IMR-90 (cell line): ENCODE measurements at regions not wholly inside any gene's neighbourhood (a gene's known extent, or its start where the extent isn't known, plus 50 kb on each side); places are given as distances from the start of the nearest gene placed in this dataset.
"Not testable (repeated sequence)": the region's sequence is repeated elsewhere in the genome, so short reads cannot be mapped to it uniquely, and the experiment has no call there.

Source experiments
- ATAC-seq: fragments of 200-7000 bp; cut with Tn5 transposase; 2 replicates; pipeline ENCODE4 v1.9.1; 2020; ENCODE audit warnings: low read depth, mild to moderate bottlenecking, moderate library complexity
- BruUV-seq: library from RNA; stranded (reverse); fragments of 400-500 nt; replicated peaks from 2 replicates; lab custom pipeline; 2021; lab: Mats Ljungman, UMichigan
- CTCF ChIA-PET: fragments of 300-600 bp; formaldehyde crosslinking; extraction: SDS; loops from one replicate; lab custom pipeline; 2021; ENCODE audit warnings: antibody characterized with exemption; lab: Yijun Ruan, JAX
- POLR2A ChIA-PET: fragments of 300-600 bp; sonication (Branson Sonifier 250); formaldehyde crosslinking; loops from one replicate; lab custom pipeline; 2022; ENCODE audit warnings: antibody characterized with exemption; ENCODE audit not compliant: unreplicated experiment; lab: Charles Lee
- DNase-seq: peaks from one replicate; pipeline ENCODE4 v3.0.0; 2013
- H2AFZ ChIP-seq: replicated peaks from 2 replicates; pipeline ENCODE3; 2013; ENCODE audit warnings: low read length, mild to moderate bottlenecking; ENCODE audit not compliant: poor library complexity
- H2AK5ac ChIP-seq: 2 replicates; pipeline ENCODE4 v1.6.1; 2013; ENCODE audit warnings: low read depth, low read length, inconsistent platforms
- H2AK9ac ChIP-seq: replicated peaks from 2 replicates; pipeline ENCODE3; 2013; ENCODE audit warnings: mild to moderate bottlenecking, low read depth, low read length, moderate library complexity; ENCODE audit not compliant: poor library complexity
- H2BK120ac ChIP-seq: 2 replicates; pipeline ENCODE4 v1.6.1; 2013; ENCODE audit warnings: low read depth, low read length, inconsistent platforms
- H2BK15ac ChIP-seq: 3 replicates; pipeline ENCODE4 v1.6.1; 2013; ENCODE audit warnings: low read depth, low read length, inconsistent platforms
- H2BK20ac ChIP-seq: 2 replicates; pipeline ENCODE4 v1.6.1; 2013; ENCODE audit warnings: low read depth, mild to moderate bottlenecking, inconsistent platforms, low read length, moderate library complexity
- H2BK5ac ChIP-seq: 2 replicates; pipeline ENCODE4 v1.6.1; 2013; ENCODE audit warnings: mild to moderate bottlenecking, low read depth, low read length, inconsistent platforms; ENCODE audit not compliant: poor library complexity, severe bottlenecking
- H3K14ac ChIP-seq: replicated peaks from 2 replicates; pipeline ENCODE4 v1.6.1; 2013; ENCODE audit warnings: low read depth, low read length, inconsistent platforms
- H3K18ac ChIP-seq: 2 replicates; pipeline ENCODE4 v1.6.1; 2013; ENCODE audit warnings: low read depth, low read length, control low read depth
- H3K23ac ChIP-seq: 2 replicates; pipeline ENCODE4 v1.6.1; 2013; ENCODE audit warnings: low read depth, low read length, inconsistent platforms
- H3K27ac ChIP-seq: 2 replicates; pipeline ENCODE4 v1.5.1; 2013; ENCODE audit warnings: mild to moderate bottlenecking, control low read depth, low read length; ENCODE audit not compliant: insufficient read depth
- H3K27me3 ChIP-seq: 2 replicates; pipeline ENCODE4 v1.6.1; 2013; ENCODE audit warnings: low read length; ENCODE audit not compliant: control insufficient read depth, insufficient read depth
- H3K36me3 ChIP-seq: 2 replicates; pipeline ENCODE4 v1.6.1; 2013; ENCODE audit warnings: low read length, mixed read lengths; ENCODE audit not compliant: control insufficient read depth, insufficient read depth
- H3K4ac ChIP-seq: 2 replicates; pipeline ENCODE4 v1.6.1; 2013; ENCODE audit warnings: low read depth, low read length, inconsistent platforms
- H3K4me1 ChIP-seq: 2 replicates; pipeline ENCODE4 v1.6.1; 2013; ENCODE audit warnings: low read length, mixed read lengths; ENCODE audit not compliant: control insufficient read depth, insufficient read depth
- H3K4me2 ChIP-seq: 2 replicates; pipeline ENCODE4 v1.6.1; 2013; ENCODE audit warnings: low read depth, mild to moderate bottlenecking, control low read depth, low read length, moderate library complexity
- H3K4me3 ChIP-seq: 2 replicates; pipeline ENCODE4 v1.5.1; 2013; ENCODE audit warnings: low read depth, mild to moderate bottlenecking, control low read depth, low read length, moderate library complexity; ENCODE audit not compliant: insufficient read depth
- H3K56ac ChIP-seq: 2 replicates; pipeline ENCODE4 v1.6.1; 2013; ENCODE audit warnings: low read length, inconsistent platforms; ENCODE audit not compliant: insufficient read depth; ENCODE audit errors: extremely low read depth
- H3K79me1 ChIP-seq, 2 experiments: 2 replicates each; pipeline ENCODE4 v1.6.1; 2013; ENCODE audit warnings: low read length in 2 of 2, inconsistent platforms in 1 of 2, low read depth in 1 of 2
- H3K9ac ChIP-seq: 2 replicates; pipeline ENCODE4 v1.6.1; 2013; ENCODE audit warnings: low read depth, low read length, control low read depth
- H3K9me1 ChIP-seq: 2 replicates; pipeline ENCODE4 v1.6.1; 2013; ENCODE audit warnings: low read length, inconsistent platforms; ENCODE audit not compliant: insufficient read depth
- H3K9me3 ChIP-seq: 2 replicates; pipeline ENCODE4 v1.6.1; 2013; ENCODE audit warnings: low read length; ENCODE audit not compliant: control insufficient read depth, insufficient read depth
- H4K20me1 ChIP-seq: 2 replicates; pipeline ENCODE4 v1.6.1; 2013; ENCODE audit warnings: low read length, inconsistent platforms; ENCODE audit not compliant: insufficient read depth
- H4K5ac ChIP-seq: 2 replicates; pipeline ENCODE4 v1.6.1; 2013; ENCODE audit warnings: mild to moderate bottlenecking, low read depth, low read length, control low read depth
- H4K8ac ChIP-seq, 2 experiments: 2 replicates each; pipeline ENCODE4 v1.6.1; 2013; ENCODE audit warnings: low read depth in 2 of 2, low read length in 2 of 2, control low read depth in 1 of 2, inconsistent platforms in 1 of 2
- H4K91ac ChIP-seq: 2 replicates; pipeline ENCODE4 v1.6.1; 2013; ENCODE audit warnings: low read depth, low read length, inconsistent platforms; ENCODE audit not compliant: insufficient read depth
- WGBS, 2 experiments: methylation state at CpG; one replicate each; pipeline versions ENCODE4 v1.1.5 to v1.1.7; 2013; ENCODE audit warnings: missing lambda C conversion rate in 2 of 2; ENCODE audit not compliant: insufficient read length in 1 of 2; ENCODE audit errors: extremely low coverage in 2 of 2; 5-methylcytosine and 5-hydroxymethylcytosine counted together
- dilution Hi-C: fragments of 300-500 bp; cut with HindIII; formaldehyde crosslinking; loops from one replicate; pipeline ENCODE4 v1.14.3; 2018; ENCODE audit warnings: low sequenced_read_pairs; ENCODE audit not compliant: unreplicated experiment
- in situ Hi-C: fragments of 300-500 bp; cut with MboI; formaldehyde crosslinking; loops from 3 replicates; pipeline ENCODE4 v1.14.3; 2019; ENCODE audit warnings: low sequenced_read_pairs, inconsistent platforms, mixed read lengths
- intact Hi-C: fragments of 100-400 bp; cut with micrococcal nuclease; formaldehyde crosslinking; loops from 2 replicates; pipeline ENCODE4 v1.10.0; 2022

DNA sequence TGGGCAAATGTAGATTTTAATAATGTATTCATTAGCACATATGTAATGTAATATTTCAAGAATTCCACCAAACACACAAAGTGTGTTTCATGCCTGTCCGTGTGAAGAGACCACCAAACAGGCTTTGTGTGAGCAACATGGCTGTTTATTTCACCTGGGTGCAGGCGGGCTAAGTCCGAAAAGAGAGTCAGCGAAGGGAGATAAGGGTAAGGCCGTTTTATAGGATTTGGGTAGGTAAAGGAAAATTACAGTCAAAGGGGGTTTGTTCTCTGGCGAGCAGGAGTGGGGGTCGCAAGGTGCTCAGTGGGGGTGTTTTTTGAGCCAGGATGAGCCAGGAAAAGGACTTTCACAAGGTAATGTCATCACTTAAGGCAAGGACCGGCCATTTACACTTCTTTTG, 875.8 kb downstream of the TBL1XR1 start:
- ATAC-seq, H3K9me3 ChIP-seq, H2BK5ac ChIP-seq, BruUV-seq, H3K14ac ChIP-seq, H2AK5ac ChIP-seq, dilution Hi-C loops, H2AFZ ChIP-seq, H2BK20ac ChIP-seq, H4K91ac ChIP-seq, H4K5ac ChIP-seq, intact Hi-C loops, H3K36me3 ChIP-seq, CTCF ChIA-PET, H4K8ac ChIP-seq, H3K4me3 ChIP-seq, H3K4me2 ChIP-seq, DNase-seq, H3K79me1 ChIP-seq, H2AK9ac ChIP-seq, in situ Hi-C loops, H3K9ac ChIP-seq, H3K27me3 ChIP-seq, H3K27ac ChIP-seq, H4K20me1 ChIP-seq, H3K9me1 ChIP-seq, H3K4me1 ChIP-seq, H3K23ac ChIP-seq, H2BK120ac ChIP-seq, POLR2A ChIA-PET, H2BK15ac ChIP-seq, H3K4ac ChIP-seq, H3K56ac ChIP-seq, H3K18ac ChIP-seq: not testable (repeated sequence)
- WGBS, 2 experiments: no CpG with 5 or more reads among the region's 8 CpGs
